Panc1 (cell line): ENCODE measurements at regions not wholly inside any gene's neighbourhood (a gene's known extent, or its start where the extent isn't known, plus 50 kb on each side); places are given as distances from the start of the nearest gene placed in this dataset.

Experiments
- ATAC-seq: fragments of 200-7000 bp; cut with Tn5 transposase; 2 replicates; pipeline ENCODE4 v1.9.1; 2020; ENCODE audit warnings: mild to moderate bottlenecking, moderate library complexity
- BruUV-seq: library from RNA; stranded (reverse); fragments of 400-500 nt; replicated peaks from 2 replicates; lab custom pipeline; 2021; lab: Mats Ljungman, UMichigan
- CTCF ChIA-PET: fragments of 300-600 bp; sonication (Branson Sonifier 250); formaldehyde crosslinking; loops from one replicate; lab custom pipeline; 2022; ENCODE audit warnings: antibody characterized with exemption; lab: Charles Lee
- POLR2A ChIA-PET: fragments of 300-600 bp; sonication (Branson Sonifier 250); formaldehyde crosslinking; loops from one replicate; lab custom pipeline; 2022; ENCODE audit warnings: antibody characterized with exemption; lab: Charles Lee
- DNase-seq: peaks from one replicate; pipeline ENCODE4 v3.0.0-alpha.2; 2010; ENCODE audit warnings: low read depth, low spot score
- H3K27ac ChIP-seq: 2 replicates; pipeline ENCODE4 v1.5.1; 2011; ENCODE audit warnings: mild to moderate bottlenecking, low read length, inconsistent platforms
- H3K27me3 ChIP-seq: fragments of 200-500 bp; sonication (Bioruptor generic); 2 replicates; pipeline ENCODE4 v1.6.0; 2014; ENCODE audit warnings: low read length, inconsistent platforms; ENCODE audit not compliant: control insufficient read depth, insufficient read depth
- H3K36me3 ChIP-seq: fragments of 200-500 bp; sonication (Bioruptor generic); 2 replicates; pipeline ENCODE4 v1.5.1; 2014; ENCODE audit warnings: inconsistent platforms, mild to moderate bottlenecking, low read length, moderate library complexity; ENCODE audit not compliant: control insufficient read depth, insufficient read depth
- H3K4me1 ChIP-seq: 2 replicates; pipeline ENCODE4 v1.5.1; 2011; ENCODE audit warnings: inconsistent platforms, mild to moderate bottlenecking, low read length, moderate library complexity; ENCODE audit not compliant: control insufficient read depth, insufficient read depth
- H3K4me3 ChIP-seq, 2 experiments: 2 replicates each; pipeline ENCODE4 v1.5.1; 2011 to 2012; ENCODE audit warnings: low read depth in 2 of 2, low read length in 2 of 2, mild to moderate bottlenecking in 2 of 2, inconsistent platforms in 1 of 2, moderate library complexity in 1 of 2
- H3K9me3 ChIP-seq: fragments of 200-500 bp; sonication (Bioruptor generic); 2 replicates; pipeline ENCODE4 v1.5.1; 2014; ENCODE audit warnings: low read depth, mild to moderate bottlenecking, inconsistent platforms, low read length, moderate library complexity; ENCODE audit not compliant: control insufficient read depth, insufficient read depth
- POLR2AphosphoS5 ChIP-seq: IDR thresholded peaks from 2 replicates; pipeline ENCODE4 v1.6.1; 2012; ENCODE audit warnings: mild to moderate bottlenecking, low read depth, low read length, moderate library complexity
- SIN3A ChIP-seq: IDR thresholded peaks from 2 replicates; pipeline ENCODE4 v1.6.1; 2012; ENCODE audit warnings: low read depth, mild to moderate bottlenecking, low read length, moderate library complexity, borderline replicate concordance; ENCODE audit not compliant: insufficient read depth
- TCF7L2 ChIP-seq: IDR thresholded peaks from 2 replicates; pipeline ENCODE4 v1.6.1; 2011; ENCODE audit warnings: mild to moderate bottlenecking, low read depth, low read length, inconsistent platforms
- in situ Hi-C: cut with HindIII; loops from 2 replicates; pipeline ENCODE4 v1.10.0; 2016; ENCODE audit warnings: low sequenced_read_pairs, low pct_unique_long_range_greater_than_20kb
- intact Hi-C: fragments of 100-400 bp; cut with micrococcal nuclease; formaldehyde crosslinking; loops from one replicate; pipeline ENCODE4 v1.10.0; 2022; ENCODE audit not compliant: unreplicated experiment
- TF ChIP-seq, protein P1 (sequence below), 2 experiments: IDR thresholded peaks; 2 replicates each; pipeline ENCODE4 v1.6.1; 2011 to 2012; ENCODE audit warnings: low read depth in 2 of 2, control low read depth in 1 of 2, low read length in 1 of 2, mild to moderate bottlenecking in 1 of 2, moderate library complexity in 1 of 2; ENCODE audit not compliant: insufficient read depth in 1 of 2
- TF ChIP-seq, protein P2 (sequence below): fragments of 450-650 bp; IDR thresholded peaks from 2 replicates; pipeline ENCODE4 v1.5.1; 2017; ENCODE audit warnings: mild to moderate bottlenecking

DNA sequence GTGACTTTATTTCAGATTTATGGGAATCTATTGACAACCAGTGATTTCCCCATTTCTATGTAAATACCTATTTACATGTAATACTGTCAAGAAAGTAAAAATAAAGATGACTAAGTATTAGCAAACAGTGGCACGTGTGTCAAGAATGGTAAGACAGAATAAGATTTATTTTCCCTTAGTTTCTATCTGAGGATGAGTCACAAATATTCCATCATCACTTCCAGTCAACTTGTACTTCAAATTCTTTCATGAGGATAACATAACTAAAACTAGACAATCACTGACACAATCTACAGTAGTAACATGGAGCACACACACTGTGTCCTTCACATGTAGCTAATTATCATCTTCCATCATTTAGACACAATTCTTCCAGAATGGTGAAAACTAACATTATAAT, 625.3 kb upstream of the PCDH7 start:
- intact Hi-C loops (no loop called here), in situ Hi-C loops (no loop called here)
- H3K27ac ChIP-seq = no peak overlapping the region
- H3K36me3 ChIP-seq = no peaks in the 10 kb centered on the region
- POLR2A ChIA-PET = no interaction called here
- CTCF ChIA-PET = no interaction called here
- TF ChIP-seq, protein P1, sequence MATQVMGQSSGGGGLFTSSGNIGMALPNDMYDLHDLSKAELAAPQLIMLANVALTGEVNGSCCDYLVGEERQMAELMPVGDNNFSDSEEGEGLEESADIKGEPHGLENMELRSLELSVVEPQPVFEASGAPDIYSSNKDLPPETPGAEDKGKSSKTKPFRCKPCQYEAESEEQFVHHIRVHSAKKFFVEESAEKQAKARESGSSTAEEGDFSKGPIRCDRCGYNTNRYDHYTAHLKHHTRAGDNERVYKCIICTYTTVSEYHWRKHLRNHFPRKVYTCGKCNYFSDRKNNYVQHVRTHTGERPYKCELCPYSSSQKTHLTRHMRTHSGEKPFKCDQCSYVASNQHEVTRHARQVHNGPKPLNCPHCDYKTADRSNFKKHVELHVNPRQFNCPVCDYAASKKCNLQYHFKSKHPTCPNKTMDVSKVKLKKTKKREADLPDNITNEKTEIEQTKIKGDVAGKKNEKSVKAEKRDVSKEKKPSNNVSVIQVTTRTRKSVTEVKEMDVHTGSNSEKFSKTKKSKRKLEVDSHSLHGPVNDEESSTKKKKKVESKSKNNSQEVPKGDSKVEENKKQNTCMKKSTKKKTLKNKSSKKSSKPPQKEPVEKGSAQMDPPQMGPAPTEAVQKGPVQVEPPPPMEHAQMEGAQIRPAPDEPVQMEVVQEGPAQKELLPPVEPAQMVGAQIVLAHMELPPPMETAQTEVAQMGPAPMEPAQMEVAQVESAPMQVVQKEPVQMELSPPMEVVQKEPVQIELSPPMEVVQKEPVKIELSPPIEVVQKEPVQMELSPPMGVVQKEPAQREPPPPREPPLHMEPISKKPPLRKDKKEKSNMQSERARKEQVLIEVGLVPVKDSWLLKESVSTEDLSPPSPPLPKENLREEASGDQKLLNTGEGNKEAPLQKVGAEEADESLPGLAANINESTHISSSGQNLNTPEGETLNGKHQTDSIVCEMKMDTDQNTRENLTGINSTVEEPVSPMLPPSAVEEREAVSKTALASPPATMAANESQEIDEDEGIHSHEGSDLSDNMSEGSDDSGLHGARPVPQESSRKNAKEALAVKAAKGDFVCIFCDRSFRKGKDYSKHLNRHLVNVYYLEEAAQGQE (IDR thresholded peaks at IDR 0.05; ENCODE audit: insufficient read depth in 1 of 2, low read depth in 2 of 2, low read length in 1 of 2) = no peak
- TF ChIP-seq POLR2AphosphoS5 (no peak), TCF7L2 (no peak), SIN3A (no peak)
- TF ChIP-seq, protein P2, sequence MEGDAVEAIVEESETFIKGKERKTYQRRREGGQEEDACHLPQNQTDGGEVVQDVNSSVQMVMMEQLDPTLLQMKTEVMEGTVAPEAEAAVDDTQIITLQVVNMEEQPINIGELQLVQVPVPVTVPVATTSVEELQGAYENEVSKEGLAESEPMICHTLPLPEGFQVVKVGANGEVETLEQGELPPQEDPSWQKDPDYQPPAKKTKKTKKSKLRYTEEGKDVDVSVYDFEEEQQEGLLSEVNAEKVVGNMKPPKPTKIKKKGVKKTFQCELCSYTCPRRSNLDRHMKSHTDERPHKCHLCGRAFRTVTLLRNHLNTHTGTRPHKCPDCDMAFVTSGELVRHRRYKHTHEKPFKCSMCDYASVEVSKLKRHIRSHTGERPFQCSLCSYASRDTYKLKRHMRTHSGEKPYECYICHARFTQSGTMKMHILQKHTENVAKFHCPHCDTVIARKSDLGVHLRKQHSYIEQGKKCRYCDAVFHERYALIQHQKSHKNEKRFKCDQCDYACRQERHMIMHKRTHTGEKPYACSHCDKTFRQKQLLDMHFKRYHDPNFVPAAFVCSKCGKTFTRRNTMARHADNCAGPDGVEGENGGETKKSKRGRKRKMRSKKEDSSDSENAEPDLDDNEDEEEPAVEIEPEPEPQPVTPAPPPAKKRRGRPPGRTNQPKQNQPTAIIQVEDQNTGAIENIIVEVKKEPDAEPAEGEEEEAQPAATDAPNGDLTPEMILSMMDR = no peak
- DNase-seq = no peak
- H3K9me3 ChIP-seq = no peaks in the 10 kb centered on the region
- no peaks in the 10 kb centered on the region for H3K4me1 ChIP-seq
- no TSS peak for BruUV-seq
- no peak for ATAC-seq
- H3K4me3 ChIP-seq = no peak overlapping the region
- H3K27me3 ChIP-seq = no peaks in the 10 kb centered on the region

DNA sequence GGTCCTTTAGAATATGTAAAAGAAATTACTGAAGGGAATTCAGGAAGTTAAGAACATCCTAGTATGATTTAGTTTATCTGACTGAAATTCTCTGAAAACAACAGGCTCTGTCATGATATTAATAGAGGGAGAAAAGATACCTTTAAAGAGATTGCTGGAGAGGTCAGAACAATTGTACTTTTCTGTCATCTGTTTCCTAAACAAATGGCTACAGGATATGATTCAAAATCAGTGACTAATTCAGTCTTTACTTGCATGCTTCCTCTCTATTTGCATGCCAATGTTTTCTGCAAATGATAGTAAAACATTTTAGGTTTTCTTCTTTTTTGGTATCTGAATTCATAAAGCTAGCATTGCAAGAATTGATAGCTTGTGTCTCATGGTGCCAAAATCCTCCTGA, 616.7 kb upstream of the PCDH7 start:
- DNase-seq = no peak
- H3K4me1 ChIP-seq = no peaks in the 10 kb centered on the region
- TF ChIP-seq, protein P1 (IDR thresholded peaks at IDR 0.05; ENCODE audit: insufficient read depth in 1 of 2, low read depth in 2 of 2, low read length in 1 of 2) = no peak
- TF ChIP-seq TCF7L2 = no peak
- no peak for TF ChIP-seq POLR2AphosphoS5
- no peak for TF ChIP-seq SIN3A
- TF ChIP-seq, protein P2 = no peak
- ChIA-PET CTCF (no interaction called here), POLR2A (no interaction called here)
- H3K9me3 ChIP-seq = no peaks in the 10 kb centered on the region
- no peak overlapping the region for H3K27ac ChIP-seq
- H3K4me3 ChIP-seq = no peak overlapping the region
- intact Hi-C loops = no loop called here
- no peaks in the 10 kb centered on the region for H3K27me3 ChIP-seq
- H3K36me3 ChIP-seq = no peaks in the 10 kb centered on the region
- no peak for ATAC-seq
- BruUV-seq = no TSS peak
- in situ Hi-C loops = no loop called here
